ENCODE measurements at regions not wholly inside any gene's neighbourhood (a gene's known extent, or its start where the extent isn't known, plus 50 kb on each side); places are given as distances from the start of the nearest gene placed in this dataset.
"Not testable (repeated sequence)": the region's sequence is repeated elsewhere in the genome, so short reads cannot be mapped to it uniquely, and the experiment has no call there.

GRCh38 chr7:79775911-79776310, 322.4 kb upstream of the MAGI2 start:
- no peak for DNase-seq (ENCODE audit: low read depth)
- H3K4me3 ChIP-seq (ENCODE audit: low read depth, low read length): no peak overlapping the region
- no peak for TF ChIP-seq CTCF (IDR thresholded peaks at IDR 0.05; ENCODE audit: insufficient read depth, low read length, poor library complexity, severe bottlenecking)
- H3K36me3 ChIP-seq (ENCODE audit: control insufficient read depth, insufficient read depth, low read length): no peaks in the 10 kb centered on the region
- H3K27me3 ChIP-seq (ENCODE audit: control insufficient read depth, insufficient read depth, low read length): no peaks in the 10 kb centered on the region

- no peak for DNase-seq (ENCODE audit: low read depth)
- Histone ChIP-seq H3K36me3 (ENCODE audit: control insufficient read depth, insufficient read depth, low read length) (no peaks in the 10 kb centered on the region), H3K27me3 (ENCODE audit: control insufficient read depth, insufficient read depth, low read length) (no peaks in the 10 kb centered on the region), H3K4me3 (ENCODE audit: low read depth, low read length) (no peak overlapping the region)
- TF ChIP-seq CTCF (IDR thresholded peaks at IDR 0.05; ENCODE audit: insufficient read depth, low read length, poor library complexity, severe bottlenecking): no peak
Measured at GRCh38 chr7:79774150-79774549, 320.7 kb upstream of the MAGI2 start.

- no peak for DNase-seq (ENCODE audit: low read depth)
- H3K4me3 ChIP-seq (ENCODE audit: low read depth, low read length): no peak overlapping the region
- no peaks in the 10 kb centered on the region for H3K27me3 ChIP-seq (ENCODE audit: control insufficient read depth, insufficient read depth, low read length)
- no peak for TF ChIP-seq CTCF (IDR thresholded peaks at IDR 0.05; ENCODE audit: insufficient read depth, low read length, poor library complexity, severe bottlenecking)
- no peaks in the 10 kb centered on the region for H3K36me3 ChIP-seq (ENCODE audit: control insufficient read depth, insufficient read depth, low read length)
Measured at GRCh38 chr7:79770970-79771369, 317.5 kb upstream of the MAGI2 start.

GRCh38 chr7:79770063-79770462, 316.6 kb upstream of the MAGI2 start:
- DNase-seq (ENCODE audit: low read depth): no peak
- TF ChIP-seq CTCF (IDR thresholded peaks at IDR 0.05; ENCODE audit: insufficient read depth, low read length, poor library complexity, severe bottlenecking): no peak
- no peaks in the 10 kb centered on the region for H3K27me3 ChIP-seq (ENCODE audit: control insufficient read depth, insufficient read depth, low read length)

GRCh38 chr7:79767876-79768560, 314.6 kb upstream of the MAGI2 start:
- H3K36me3 ChIP-seq (ENCODE audit: control insufficient read depth, insufficient read depth, low read length); H3K27me3 ChIP-seq (ENCODE audit: control insufficient read depth, insufficient read depth, low read length); DNase-seq (ENCODE audit: low read depth); H3K4me3 ChIP-seq (ENCODE audit: low read depth, low read length): not testable (repeated sequence)

More at GRCh38 chr7:79770063-79770462, 316.6 kb upstream of the MAGI2 start:
- Histone ChIP-seq H3K36me3 (ENCODE audit: control insufficient read depth, insufficient read depth, low read length) (no peaks in the 10 kb centered on the region), H3K4me3 (ENCODE audit: low read depth, low read length) (no peak overlapping the region)

GRCh38 chr7:79767192-79767591, 313.7 kb upstream of the MAGI2 start:
- H3K27me3 ChIP-seq (ENCODE audit: control insufficient read depth, insufficient read depth, low read length); H3K4me3 ChIP-seq (ENCODE audit: low read depth, low read length); DNase-seq (ENCODE audit: low read depth); H3K36me3 ChIP-seq (ENCODE audit: control insufficient read depth, insufficient read depth, low read length): not testable (repeated sequence)

- no peaks in the 10 kb centered on the region for H3K27me3 ChIP-seq (ENCODE audit: control insufficient read depth, insufficient read depth, low read length)
- DNase-seq (ENCODE audit: low read depth): no peak
- TF ChIP-seq CTCF (IDR thresholded peaks at IDR 0.05; ENCODE audit: insufficient read depth, low read length, poor library complexity, severe bottlenecking): no peak
- H3K4me3 ChIP-seq (ENCODE audit: low read depth, low read length): no peak overlapping the region
- H3K36me3 ChIP-seq (ENCODE audit: control insufficient read depth, insufficient read depth, low read length): no peaks in the 10 kb centered on the region
Measured at GRCh38 chr7:79761876-79762429, 308.5 kb upstream of the MAGI2 start.

GRCh38 chr7:79750941-79751340, 297.5 kb upstream of the MAGI2 start:
- H3K27me3 ChIP-seq (ENCODE audit: control insufficient read depth, insufficient read depth, low read length); H3K4me3 ChIP-seq (ENCODE audit: low read depth, low read length); H3K36me3 ChIP-seq (ENCODE audit: control insufficient read depth, insufficient read depth, low read length); DNase-seq (ENCODE audit: low read depth): not testable (repeated sequence)
